ENCODE measurements at regions not wholly inside any gene's neighbourhood (a gene's known extent, or its start where the extent isn't known, plus 50 kb on each side); places are given as distances from the start of the nearest gene placed in this dataset.
A peak's percentile ranks its signal among the peaks of the same experiment; 100 is the strongest.

GRCh38 chr6:104539173-104539572 is 320.5 kb downstream of the HACE1 start:
- peaks cover 2% of the 10 kb centered on the region for H3K27me3 Mint-ChIP-seq
- H3K36me3 Mint-ChIP-seq (ENCODE audit: low read depth), result no peaks in the 10 kb centered on the region
- no peak for DNase-seq
- CTCF ChIA-PET, result no interaction called here
- H3K27ac Mint-ChIP-seq, result no peak overlapping the region
- POLR2A ChIA-PET, result no interaction called here
- no peaks in the 10 kb centered on the region for H3K4me1 Mint-ChIP-seq
- no peaks in the 10 kb centered on the region for H3K9me3 Mint-ChIP-seq
- no peak overlapping the region for H3K4me3 Mint-ChIP-seq

- peaks cover 2% of the 10 kb centered on the region for H3K27me3 Mint-ChIP-seq
- no peaks in the 10 kb centered on the region for H3K36me3 Mint-ChIP-seq (ENCODE audit: low read depth)
- POLR2A ChIA-PET, result no interaction called here
- no peaks in the 10 kb centered on the region for H3K4me1 Mint-ChIP-seq
- H3K9me3 Mint-ChIP-seq, result no peaks in the 10 kb centered on the region
- CTCF ChIA-PET, result no interaction called here
- no peak overlapping the region for H3K4me3 Mint-ChIP-seq
- H3K27ac Mint-ChIP-seq, result no peak overlapping the region
- DNase-seq, result no peak
These were observed 321.8 kb downstream of the HACE1 start for GRCh38 chr6:104537872-104538271.

DNA sequence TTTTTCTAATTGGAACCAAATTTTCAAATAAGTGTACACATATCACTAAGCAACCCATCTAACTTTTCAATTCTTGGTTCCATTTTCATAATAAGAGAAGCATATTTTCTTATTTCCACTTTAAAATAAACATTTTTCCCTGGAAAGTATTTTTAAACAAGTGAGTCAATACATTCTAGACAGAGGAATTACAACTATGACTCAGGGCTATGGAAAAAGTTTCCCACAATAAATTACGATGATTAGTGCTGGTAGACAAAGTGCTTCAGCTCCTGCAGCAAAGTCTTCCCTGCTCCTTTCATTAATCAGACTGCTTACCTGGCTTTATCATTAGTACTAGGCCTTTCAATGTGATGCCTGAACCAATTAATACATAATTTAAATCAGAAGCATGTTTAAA is 322.5 kb downstream of the HACE1 start:
- no peak for DNase-seq
- H3K27me3 Mint-ChIP-seq, result peaks cover 2% of the 10 kb centered on the region
- H3K36me3 Mint-ChIP-seq (ENCODE audit: low read depth), result no peaks in the 10 kb centered on the region
- no peak overlapping the region for H3K27ac Mint-ChIP-seq
- no peak overlapping the region for H3K4me3 Mint-ChIP-seq
- no peaks in the 10 kb centered on the region for H3K9me3 Mint-ChIP-seq
- CTCF ChIA-PET, result interaction anchor here (3.8 kb wide), 1 partner anchor 12 kb away, joined by 22 read pairs; no protein-coding TSS in a partner anchor
- POLR2A ChIA-PET, result no interaction called here
- H3K4me1 Mint-ChIP-seq, result no peaks in the 10 kb centered on the region

DNA sequence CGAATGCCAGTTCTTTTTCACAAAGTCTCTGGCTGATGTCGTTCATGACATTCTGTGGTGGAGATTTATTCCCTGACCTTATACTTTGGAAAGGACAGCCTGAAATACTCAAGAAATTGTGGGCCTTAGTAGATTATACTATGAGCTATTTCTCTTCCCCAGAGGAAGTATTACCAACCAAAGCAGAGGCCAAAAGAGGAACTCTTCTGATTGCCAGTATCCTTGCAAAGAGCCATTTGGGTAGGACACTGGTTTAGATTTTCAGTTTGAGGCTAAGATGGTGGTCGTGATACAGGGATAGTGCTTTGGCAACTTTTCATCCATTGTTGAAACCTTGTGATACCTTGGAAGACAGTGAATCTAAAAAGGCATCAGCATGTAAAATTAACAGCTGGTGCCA is 327.3 kb downstream of the HACE1 start:
- ChIA-PET CTCF (no interaction called here), POLR2A (no interaction called here)
- Mint-ChIP-seq H3K36me3 (ENCODE audit: low read depth) (no peaks in the 10 kb centered on the region), H3K27ac (no peak overlapping the region), H3K4me3 (no peak overlapping the region), H3K4me1 (no peaks in the 10 kb centered on the region), H3K27me3 (peaks cover 2% of the 10 kb centered on the region), H3K9me3 (no peaks in the 10 kb centered on the region)
- no peak for DNase-seq

GRCh38 chr6:104531646-104532045 is 328.1 kb downstream of the HACE1 start:
- Mint-ChIP-seq H3K27me3 (peaks cover 2% of the 10 kb centered on the region), H3K36me3 (ENCODE audit: low read depth) (no peaks in the 10 kb centered on the region), H3K9me3 (no peaks in the 10 kb centered on the region), H3K4me1 (no peaks in the 10 kb centered on the region), H3K4me3 (no peak overlapping the region), H3K27ac (no peak overlapping the region)
- ChIA-PET CTCF (no interaction called here), POLR2A (no interaction called here)
- no peak for DNase-seq

DNA sequence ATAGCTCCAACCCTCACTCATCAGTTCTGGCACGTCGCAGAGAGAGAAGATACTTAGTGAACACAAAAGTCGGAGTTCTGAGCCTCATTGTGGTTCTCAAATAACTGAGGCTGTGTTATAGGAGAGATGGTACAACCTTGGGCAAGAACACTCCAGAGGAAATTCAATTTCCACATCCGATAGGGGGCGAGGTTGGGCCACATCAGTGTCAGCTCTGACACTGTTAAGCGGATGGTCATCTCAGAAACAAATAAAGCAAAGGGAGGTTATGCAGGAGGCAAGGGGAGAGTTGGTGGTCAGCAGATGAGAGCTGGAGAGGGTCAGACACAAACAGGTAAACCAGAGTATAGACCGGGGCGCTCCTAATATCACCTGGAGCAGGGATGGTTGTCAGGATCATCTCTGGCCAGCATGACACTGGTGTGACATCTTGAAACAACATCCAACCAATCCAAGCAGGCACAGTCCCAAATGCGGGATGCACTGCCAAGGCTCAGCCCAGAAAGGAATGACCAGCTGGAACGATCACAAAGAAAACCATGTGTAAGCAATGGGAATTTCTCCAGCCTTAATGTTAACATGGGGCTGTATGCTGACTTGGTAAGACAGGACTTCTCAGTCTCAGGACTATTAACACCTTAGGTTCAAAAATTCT is 331.8 kb downstream of the HACE1 start:
- DNase-seq, result no peak
- Mint-ChIP-seq H3K36me3 (ENCODE audit: low read depth) (no peaks in the 10 kb centered on the region), H3K9me3 (no peaks in the 10 kb centered on the region), H3K4me1 (no peaks in the 10 kb centered on the region), H3K27me3 (peaks cover 6% of the 10 kb centered on the region), H3K4me3 (no peak overlapping the region), H3K27ac (no peak overlapping the region)
- ChIA-PET CTCF (no interaction called here), POLR2A (no interaction called here)

- Mint-ChIP-seq H3K27ac (no peak overlapping the region), H3K27me3 (peaks cover 6% of the 10 kb centered on the region), H3K4me1 (no peaks in the 10 kb centered on the region), H3K36me3 (ENCODE audit: low read depth) (no peaks in the 10 kb centered on the region), H3K4me3 (no peak overlapping the region), H3K9me3 (no peaks in the 10 kb centered on the region)
- no peak for DNase-seq
- POLR2A ChIA-PET, result no interaction called here
- CTCF ChIA-PET, result interaction anchor here (1.5 kb wide), 1 partner anchor 13 kb away, joined by 3 read pairs; no protein-coding TSS in a partner anchor
These were observed 332.4 kb downstream of the HACE1 start for GRCh38 chr6:104527311-104527710.

GRCh38 chr6:104526376-104526775 is 333.3 kb downstream of the HACE1 start:
- no peak for DNase-seq
- no peak overlapping the region for H3K27ac Mint-ChIP-seq
- no peak overlapping the region for H3K4me3 Mint-ChIP-seq
- no peaks in the 10 kb centered on the region for H3K36me3 Mint-ChIP-seq (ENCODE audit: low read depth)
- H3K9me3 Mint-ChIP-seq, result no peaks in the 10 kb centered on the region
- H3K27me3 Mint-ChIP-seq, result peaks cover 7% of the 10 kb centered on the region
- CTCF ChIA-PET, result interaction anchor here (0.6 to 2.6 kb wide), 8 partner anchors 9 to 429 kb away, joined by 3 to 22 read pairs (median 4); no protein-coding TSS in a partner anchor
- POLR2A ChIA-PET, result no interaction called here
- H3K4me1 Mint-ChIP-seq, result no peaks in the 10 kb centered on the region

- ChIA-PET POLR2A (no interaction called here), CTCF (interaction anchor here (0.6 to 2.6 kb wide), 8 partner anchors 10 to 429 kb away, joined by 3 to 22 read pairs (median 4); no protein-coding TSS in a partner anchor)
- no peaks in the 10 kb centered on the region for H3K4me1 Mint-ChIP-seq
- DNase-seq, result peak; percentile 72
- no peaks in the 10 kb centered on the region for H3K9me3 Mint-ChIP-seq
- peaks cover 10% of the 10 kb centered on the region for H3K27me3 Mint-ChIP-seq
- no peaks in the 10 kb centered on the region for H3K36me3 Mint-ChIP-seq (ENCODE audit: low read depth)
- H3K4me3 Mint-ChIP-seq, result no peak overlapping the region
- H3K27ac Mint-ChIP-seq, result no peak overlapping the region
These were observed 333.9 kb downstream of the HACE1 start for GRCh38 chr6:104525677-104526322.

DNA sequence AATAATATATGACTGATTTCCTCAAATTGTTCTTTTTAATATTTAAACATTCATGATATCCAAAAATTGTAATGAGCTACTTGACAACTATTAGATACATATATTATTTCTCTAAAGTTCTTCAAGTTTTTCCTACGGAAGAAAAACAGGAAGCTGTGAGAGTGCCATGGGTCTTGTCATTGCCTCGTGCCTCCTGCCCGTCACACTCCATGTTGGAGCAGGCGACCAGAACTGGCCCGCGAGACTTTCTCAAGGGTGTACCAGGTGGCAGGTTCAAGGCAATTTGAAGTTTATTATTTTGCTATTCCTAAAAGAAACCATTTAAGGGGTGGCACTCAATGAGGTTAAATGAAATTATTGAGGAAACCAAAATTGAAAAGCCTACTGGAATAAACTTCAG is 337.2 kb downstream of the HACE1 start:
- ChIA-PET CTCF (no interaction called here), POLR2A (no interaction called here)

GRCh38 chr6:104521176-104521575 is 338.5 kb downstream of the HACE1 start:
- Mint-ChIP-seq H3K9me3 (no peaks in the 10 kb centered on the region), H3K27ac (no peak overlapping the region), H3K27me3 (peaks cover 18% of the 10 kb centered on the region), H3K36me3 (ENCODE audit: low read depth) (no peaks in the 10 kb centered on the region), H3K4me3 (no peak overlapping the region), H3K4me1 (no peaks in the 10 kb centered on the region)
- ChIA-PET CTCF (no interaction called here), POLR2A (no interaction called here)
- no peak for DNase-seq

More for the DNA sequence above, 337.2 kb downstream of the HACE1 start:
- H3K27me3 Mint-ChIP-seq, result peaks cover 18% of the 10 kb centered on the region
- DNase-seq, result no peak
- H3K27ac Mint-ChIP-seq, result no peak overlapping the region
- no peaks in the 10 kb centered on the region for H3K36me3 Mint-ChIP-seq (ENCODE audit: low read depth)
- H3K9me3 Mint-ChIP-seq, result no peaks in the 10 kb centered on the region
- no peaks in the 10 kb centered on the region for H3K4me1 Mint-ChIP-seq
- H3K4me3 Mint-ChIP-seq, result no peak overlapping the region

- ChIA-PET CTCF (no interaction called here), POLR2A (no interaction called here)
- Mint-ChIP-seq H3K9me3 (no peaks in the 10 kb centered on the region), H3K4me1 (no peaks in the 10 kb centered on the region), H3K4me3 (no peak overlapping the region), H3K27ac (no peak overlapping the region), H3K27me3 (peaks cover 18% of the 10 kb centered on the region), H3K36me3 (ENCODE audit: low read depth) (no peaks in the 10 kb centered on the region)
- no peak for DNase-seq
These were observed 340.2 kb downstream of the HACE1 start for GRCh38 chr6:104519566-104519965.

- ChIA-PET CTCF (no interaction called here), POLR2A (no interaction called here)
- Mint-ChIP-seq H3K27ac (no peak overlapping the region), H3K4me3 (no peak overlapping the region), H3K27me3 (no peaks in the 10 kb centered on the region), H3K36me3 (ENCODE audit: low read depth) (no peaks in the 10 kb centered on the region), H3K9me3 (no peaks in the 10 kb centered on the region), H3K4me1 (no peaks in the 10 kb centered on the region)
- no peak for DNase-seq
These were observed 350.4 kb downstream of the HACE1 start for GRCh38 chr6:104509355-104509754.

GRCh38 chr6:104506429-104506828 is 353.3 kb downstream of the HACE1 start:
- ChIA-PET CTCF (no interaction called here), POLR2A (no interaction called here)
- no peak overlapping the region for H3K27ac Mint-ChIP-seq
- peaks cover 2% of the 10 kb centered on the region for H3K27me3 Mint-ChIP-seq
- no peak overlapping the region for H3K4me3 Mint-ChIP-seq
- H3K36me3 Mint-ChIP-seq (ENCODE audit: low read depth), result no peaks in the 10 kb centered on the region
- no peaks in the 10 kb centered on the region for H3K4me1 Mint-ChIP-seq
- no peaks in the 10 kb centered on the region for H3K9me3 Mint-ChIP-seq
- no peak for DNase-seq

All from activated CD4-positive, alpha-beta memory T cell treated with anti-CD3 and anti-CD28 coated beads, Interleukin-2, amount 10 ng/mL, durations not matched to agents 7 days and 5 days (primary cell).